ENCODE measurements at regions not wholly inside any gene's neighbourhood (a gene's known extent, or its start where the extent isn't known, plus 50 kb on each side); places are given as distances from the start of the nearest gene placed in this dataset.

- no peak for DNase-seq (ENCODE audit: low spot score)
- no peak for TF ChIP-seq CTCF (IDR thresholded peaks at IDR 0.05)
- H3K4me1 ChIP-seq (ENCODE audit: control insufficient read depth in 1 of 2, low read depth in 2 of 2), result no peaks in the 10 kb centered on the region
- H3K9me3 ChIP-seq, result no peaks in the 10 kb centered on the region
- H3K4me3 ChIP-seq, result no peak overlapping the region
- no peak overlapping the region for H3K27ac ChIP-seq
- no peaks in the 10 kb centered on the region for H3K36me3 ChIP-seq
- no peaks in the 10 kb centered on the region for H3K27me3 ChIP-seq (replicated peaks; ENCODE audit: insufficient read depth)
- ATAC-seq (ENCODE audit: insufficient number of reproducible peaks, low FRiP score, low read depth), result no peak
These were observed 132.7 kb upstream of the NR3C2 start for GRCh38 chr4:148574911-148575310.

DNA sequence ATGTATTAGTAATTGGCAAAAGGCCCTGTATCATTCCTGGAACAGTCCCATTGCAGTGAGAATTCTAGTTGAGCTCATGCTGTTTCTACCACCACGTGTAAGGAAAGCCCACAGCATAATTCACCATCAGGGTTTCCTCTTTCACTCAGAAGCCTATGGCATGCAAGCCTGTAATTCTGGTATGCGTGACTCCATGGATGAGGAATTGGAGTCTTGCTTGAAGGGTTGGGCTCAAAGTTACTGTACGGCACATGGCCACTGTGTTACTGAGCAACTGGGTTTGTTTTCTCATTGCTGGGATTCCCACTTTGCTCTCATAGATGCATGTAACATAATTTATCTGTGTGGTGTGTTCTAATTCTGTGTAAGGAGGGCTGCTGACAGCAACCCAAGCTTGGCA lies 132.3 kb upstream of the NR3C2 start:
- DNase-seq (ENCODE audit: low spot score) (no peak), ATAC-seq (ENCODE audit: insufficient number of reproducible peaks, low FRiP score, low read depth) (no peak)
- Histone ChIP-seq H3K36me3 (no peaks in the 10 kb centered on the region), H3K4me3 (no peak overlapping the region), H3K27me3 (replicated peaks; ENCODE audit: insufficient read depth) (no peaks in the 10 kb centered on the region), H3K4me1 (ENCODE audit: control insufficient read depth in 1 of 2, low read depth in 2 of 2) (no peaks in the 10 kb centered on the region), H3K9me3 (no peaks in the 10 kb centered on the region), H3K27ac (no peak overlapping the region)
- no peak for TF ChIP-seq CTCF (IDR thresholded peaks at IDR 0.05)

GRCh38 chr4:148574066-148574465 lies 131.9 kb upstream of the NR3C2 start:
- DNase-seq (ENCODE audit: low spot score) (no peak), ATAC-seq (ENCODE audit: insufficient number of reproducible peaks, low FRiP score, low read depth) (no peak)
- Histone ChIP-seq H3K4me1 (ENCODE audit: control insufficient read depth in 1 of 2, low read depth in 2 of 2) (no peaks in the 10 kb centered on the region), H3K4me3 (no peak overlapping the region), H3K9me3 (no peaks in the 10 kb centered on the region), H3K36me3 (no peaks in the 10 kb centered on the region), H3K27me3 (replicated peaks; ENCODE audit: insufficient read depth) (no peaks in the 10 kb centered on the region), H3K27ac (no peak overlapping the region)
- no peak for TF ChIP-seq CTCF (IDR thresholded peaks at IDR 0.05)

DNA sequence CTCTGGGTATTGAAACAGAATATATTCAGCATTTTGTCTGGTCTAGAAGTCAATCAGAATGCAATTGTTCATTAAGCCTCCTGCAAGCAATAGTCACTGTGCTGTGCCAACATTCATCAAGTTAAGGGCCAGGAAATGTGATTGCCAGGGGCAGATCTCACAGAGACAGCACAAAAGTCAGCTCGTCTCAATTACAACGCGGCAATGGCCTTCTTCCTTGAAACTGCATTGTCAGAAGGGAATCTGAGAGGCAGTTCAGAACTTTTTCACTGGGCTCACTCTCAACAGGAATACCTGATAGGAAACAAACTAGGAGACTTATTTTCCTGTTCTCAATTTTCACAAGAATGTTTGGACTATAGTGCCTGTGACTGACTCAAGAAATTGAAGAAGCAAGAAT lies 131.1 kb upstream of the NR3C2 start:
- Histone ChIP-seq H3K9me3 (no peaks in the 10 kb centered on the region), H3K27ac (no peak overlapping the region)

DNA sequence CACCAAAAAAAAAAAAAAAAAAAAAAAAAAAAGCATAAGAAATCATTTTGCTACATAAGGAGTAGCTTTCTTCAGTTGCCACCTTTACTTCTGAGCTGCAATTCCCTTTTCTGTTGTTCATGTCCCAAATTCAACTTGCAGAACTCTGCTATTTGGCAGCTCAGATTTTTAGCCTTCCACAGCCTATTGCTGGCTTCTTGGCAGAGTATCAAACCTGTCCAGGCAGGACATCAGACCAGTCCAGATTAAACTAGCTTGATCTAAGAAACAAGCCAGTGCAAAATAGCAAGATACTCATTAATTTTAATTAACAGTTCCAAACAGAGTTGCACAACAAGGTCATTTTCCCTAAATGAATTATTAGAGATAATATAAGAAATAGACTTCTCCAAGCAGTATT lies 123.6 kb upstream of the NR3C2 start:
- Histone ChIP-seq H3K27ac (no peak overlapping the region), H3K4me3 (no peak overlapping the region), H3K36me3 (no peaks in the 10 kb centered on the region), H3K9me3 (no peaks in the 10 kb centered on the region), H3K27me3 (replicated peaks; ENCODE audit: insufficient read depth) (no peaks in the 10 kb centered on the region), H3K4me1 (ENCODE audit: control insufficient read depth in 1 of 2, low read depth in 2 of 2) (no peaks in the 10 kb centered on the region)
- DNase-seq (ENCODE audit: low spot score), result no peak
- TF ChIP-seq CTCF (IDR thresholded peaks at IDR 0.05), result no peak
- ATAC-seq (ENCODE audit: insufficient number of reproducible peaks, low FRiP score, low read depth), result no peak

More for the DNA sequence above, 131.1 kb upstream of the NR3C2 start:
- ATAC-seq (ENCODE audit: insufficient number of reproducible peaks, low FRiP score, low read depth) (no peak), DNase-seq (ENCODE audit: low spot score) (no peak)
- no peak overlapping the region for H3K4me3 ChIP-seq
- no peaks in the 10 kb centered on the region for H3K36me3 ChIP-seq
- no peaks in the 10 kb centered on the region for H3K4me1 ChIP-seq (ENCODE audit: control insufficient read depth in 1 of 2, low read depth in 2 of 2)
- TF ChIP-seq CTCF (IDR thresholded peaks at IDR 0.05), result no peak
- H3K27me3 ChIP-seq (replicated peaks; ENCODE audit: insufficient read depth), result no peaks in the 10 kb centered on the region

All from thoracic aorta (tissue), 2 donors.